ENCODE measurements at regions not wholly inside any gene's neighbourhood (a gene's known extent, or its start where the extent isn't known, plus 50 kb on each side); places are given as distances from the start of the nearest gene placed in this dataset.

DNA sequence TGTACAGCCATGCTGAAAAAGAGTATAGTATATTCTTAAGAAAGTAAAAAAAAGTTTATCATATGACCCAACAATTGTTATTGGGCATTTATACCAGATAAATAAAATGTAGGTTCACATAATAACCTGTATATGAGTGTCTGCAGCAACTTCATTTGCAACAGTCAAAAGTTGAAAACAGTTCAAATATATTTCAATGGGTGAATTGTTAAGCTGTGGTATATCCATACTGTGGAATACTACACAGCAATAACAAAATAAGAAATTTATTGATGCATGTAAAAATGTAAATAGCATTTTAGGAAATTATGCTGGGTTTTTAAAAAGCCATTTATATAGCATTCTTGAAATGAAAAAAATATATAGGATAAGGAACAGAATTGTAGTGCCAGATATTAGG is 1420.1 kb upstream of the ACO1 start:
- Mint-ChIP-seq H3K9me3 (peaks cover 7% of the 10 kb centered on the region), H3K4me3 (no peak overlapping the region), H3K27me3 (no peaks in the 10 kb centered on the region), H3K27ac (no peak overlapping the region), H3K36me3 (no peaks in the 10 kb centered on the region), H3K4me1 (ENCODE audit: low read depth in 2 of 2) (no peaks in the 10 kb centered on the region)
- DNase-seq (ENCODE audit: low spot score) (no peak), ATAC-seq (no peak)

GRCh38 chr9:30967476-30967875 is 1417.0 kb upstream of the ACO1 start:
- H3K27ac Mint-ChIP-seq = no peak overlapping the region
- ATAC-seq (no peak), DNase-seq (ENCODE audit: low spot score) (no peak)
- no peaks in the 10 kb centered on the region for H3K27me3 Mint-ChIP-seq
- H3K9me3 Mint-ChIP-seq = peaks cover 6% of the 10 kb centered on the region
- H3K4me1 Mint-ChIP-seq (ENCODE audit: low read depth in 2 of 2) = no peaks in the 10 kb centered on the region
- H3K4me3 Mint-ChIP-seq = no peak overlapping the region
- H3K36me3 Mint-ChIP-seq = no peaks in the 10 kb centered on the region

DNA sequence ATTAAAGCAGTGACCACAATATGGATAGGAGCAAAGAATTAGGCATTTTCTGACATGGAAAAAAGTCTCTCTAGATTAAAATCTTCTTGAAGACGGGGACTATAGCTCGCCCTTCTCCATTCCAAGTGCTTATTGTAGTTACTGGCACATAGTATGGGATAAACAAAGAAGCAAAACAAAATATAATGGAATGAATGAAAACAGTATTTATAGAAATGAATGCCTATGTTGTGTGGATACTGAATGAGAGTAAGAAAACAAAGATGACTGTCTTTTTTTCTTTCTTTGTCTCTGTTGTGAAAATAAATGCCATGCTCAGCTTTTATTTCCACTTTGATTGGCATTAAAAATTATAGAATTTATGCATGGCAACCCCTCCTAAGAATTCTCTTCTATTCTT is 1414.3 kb upstream of the ACO1 start:
- H3K36me3 Mint-ChIP-seq = no peaks in the 10 kb centered on the region

GRCh38 chr9:30970812-30971211 is 1413.6 kb upstream of the ACO1 start:
- ATAC-seq (no peak), DNase-seq (ENCODE audit: low spot score) (no peak)
- H3K9me3 Mint-ChIP-seq = peaks cover 16% of the 10 kb centered on the region
- no peak overlapping the region for H3K4me3 Mint-ChIP-seq
- no peaks in the 10 kb centered on the region for H3K4me1 Mint-ChIP-seq (ENCODE audit: low read depth in 2 of 2)
- no peaks in the 10 kb centered on the region for H3K36me3 Mint-ChIP-seq
- H3K27ac Mint-ChIP-seq = no peak overlapping the region
- no peaks in the 10 kb centered on the region for H3K27me3 Mint-ChIP-seq

More for the DNA sequence above, 1414.3 kb upstream of the ACO1 start:
- DNase-seq (ENCODE audit: low spot score) (no peak), ATAC-seq (no peak)
- no peak overlapping the region for H3K27ac Mint-ChIP-seq
- H3K27me3 Mint-ChIP-seq = no peaks in the 10 kb centered on the region
- peaks cover 13% of the 10 kb centered on the region for H3K9me3 Mint-ChIP-seq
- H3K4me1 Mint-ChIP-seq (ENCODE audit: low read depth in 2 of 2) = no peaks in the 10 kb centered on the region
- H3K4me3 Mint-ChIP-seq = no peak overlapping the region

DNA sequence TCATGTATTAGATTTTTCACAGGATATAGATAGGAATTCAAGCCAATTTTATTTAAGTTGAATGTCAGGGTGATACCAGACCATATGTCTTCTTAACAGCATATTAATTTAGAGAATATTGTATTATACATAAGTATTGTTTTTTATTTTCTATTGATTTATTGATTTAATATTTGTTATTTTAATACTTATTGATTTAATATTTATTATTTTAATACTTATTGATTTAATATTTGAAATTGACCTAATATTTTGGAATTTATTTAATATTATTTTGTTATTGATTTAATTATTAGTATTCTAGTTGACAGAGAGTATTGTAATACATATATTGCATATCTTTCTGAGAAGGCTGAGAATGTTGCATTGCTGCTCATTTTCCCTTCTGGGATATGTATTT is 1411.8 kb upstream of the ACO1 start:
- no peaks in the 10 kb centered on the region for H3K36me3 Mint-ChIP-seq
- H3K4me1 Mint-ChIP-seq (ENCODE audit: low read depth in 2 of 2) = no peaks in the 10 kb centered on the region
- no peak overlapping the region for H3K4me3 Mint-ChIP-seq
- DNase-seq (ENCODE audit: low spot score) (no peak), ATAC-seq (no peak)
- no peaks in the 10 kb centered on the region for H3K27me3 Mint-ChIP-seq
- peaks cover 20% of the 10 kb centered on the region for H3K9me3 Mint-ChIP-seq
- H3K27ac Mint-ChIP-seq = no peak overlapping the region

GRCh38 chr9:30977965-30978364 is 1406.5 kb upstream of the ACO1 start:
- Mint-ChIP-seq H3K9me3 (peaks cover 15% of the 10 kb centered on the region), H3K27ac (no peak overlapping the region), H3K4me1 (ENCODE audit: low read depth in 2 of 2) (no peaks in the 10 kb centered on the region), H3K27me3 (no peaks in the 10 kb centered on the region), H3K36me3 (peaks cover 8% of the 10 kb centered on the region), H3K4me3 (no peak overlapping the region)
- ATAC-seq = no peak
- no peak for DNase-seq (ENCODE audit: low spot score)

DNA sequence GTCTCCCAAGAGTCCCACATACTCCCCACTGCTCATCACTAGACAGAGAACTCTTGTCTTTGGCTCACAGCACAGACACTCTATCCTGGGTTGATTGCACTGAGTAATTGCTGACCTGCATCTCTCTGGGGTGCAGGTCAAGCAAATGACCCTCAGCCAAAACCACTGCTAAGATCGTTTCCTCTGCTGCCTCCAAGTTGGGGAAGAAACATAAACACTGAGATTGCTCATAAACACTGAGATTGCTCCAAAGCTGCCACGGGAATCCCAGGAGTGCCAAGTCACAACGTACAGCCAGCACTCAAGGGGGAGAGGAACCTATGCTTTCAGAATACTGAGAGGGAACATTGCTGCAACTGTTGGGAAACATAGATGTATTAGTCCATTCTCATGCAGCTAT is 1402.1 kb upstream of the ACO1 start:
- ATAC-seq (no peak), DNase-seq (ENCODE audit: low spot score) (no peak)
- Mint-ChIP-seq H3K27me3 (no peaks in the 10 kb centered on the region), H3K4me3 (no peak overlapping the region), H3K27ac (no peak overlapping the region), H3K36me3 (peaks cover 14% of the 10 kb centered on the region), H3K4me1 (ENCODE audit: low read depth in 2 of 2) (no peaks in the 10 kb centered on the region), H3K9me3 (peaks cover 17% of the 10 kb centered on the region)

DNA sequence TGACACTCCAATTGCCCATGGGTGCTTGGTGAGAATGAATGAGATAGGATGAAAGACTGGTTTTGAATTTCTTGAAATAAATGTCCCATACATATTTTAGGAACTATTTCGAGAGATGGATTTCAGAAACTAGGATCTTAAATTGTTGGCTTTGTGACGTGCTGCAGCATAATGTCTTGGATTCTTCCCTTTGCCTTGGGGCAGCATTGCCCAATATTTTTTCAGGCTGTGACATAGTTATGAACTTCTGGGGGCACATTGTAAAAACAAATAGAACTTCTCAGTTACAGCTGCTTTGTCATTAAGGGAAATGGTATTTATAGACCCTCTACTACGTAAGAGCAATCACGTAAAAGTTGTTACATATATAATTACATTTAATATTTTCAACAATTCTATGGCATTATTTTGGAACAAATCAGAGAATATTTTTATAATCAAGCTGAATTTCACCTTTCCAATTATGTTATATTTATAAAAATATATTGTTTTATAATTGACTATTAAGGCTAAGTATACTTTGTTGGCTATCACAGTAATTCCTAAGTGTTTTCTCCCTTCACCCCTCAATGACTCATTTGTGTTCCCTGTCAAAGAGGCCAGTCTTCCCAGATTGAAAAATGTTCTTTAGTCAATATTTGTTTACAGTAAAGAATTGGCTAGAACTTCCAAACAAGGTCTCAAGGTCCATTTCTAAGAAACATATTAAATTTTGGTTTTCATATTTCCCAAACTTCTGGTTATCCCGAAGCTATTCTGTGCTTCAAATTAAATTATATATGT is 1388.3 kb upstream of the ACO1 start:
- no peak for DNase-seq (ENCODE audit: low spot score)
- no peaks in the 10 kb centered on the region for H3K36me3 Mint-ChIP-seq
- no peaks in the 10 kb centered on the region for H3K27me3 Mint-ChIP-seq
- no peak for ATAC-seq
- no peak overlapping the region for H3K4me3 Mint-ChIP-seq
- H3K9me3 Mint-ChIP-seq = peaks cover 11% of the 10 kb centered on the region
- no peak overlapping the region for H3K27ac Mint-ChIP-seq
- no peaks in the 10 kb centered on the region for H3K4me1 Mint-ChIP-seq (ENCODE audit: low read depth in 2 of 2)

DNA sequence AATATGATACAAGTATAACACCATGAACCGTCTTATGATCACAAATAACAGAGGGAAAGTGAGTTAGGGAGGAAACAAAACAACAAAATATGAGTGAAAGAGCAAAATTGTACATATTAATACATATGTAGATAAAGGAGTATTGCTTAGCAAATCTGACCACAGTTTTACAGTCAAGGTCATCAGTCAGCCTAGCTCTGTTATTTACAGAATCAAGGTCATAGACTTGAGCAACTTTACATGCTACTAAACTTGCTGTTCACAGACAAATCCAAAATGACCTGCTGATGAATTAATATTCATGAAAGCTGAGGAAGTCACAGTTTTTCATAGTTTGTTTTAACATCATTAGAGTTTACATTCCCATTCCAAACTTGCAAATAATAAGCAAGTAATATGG is 1387.7 kb upstream of the ACO1 start:
- ATAC-seq = no peak
- no peaks in the 10 kb centered on the region for H3K4me1 Mint-ChIP-seq (ENCODE audit: low read depth in 2 of 2)
- peaks cover 3% of the 10 kb centered on the region for H3K36me3 Mint-ChIP-seq
- H3K27ac Mint-ChIP-seq = no peak overlapping the region
- H3K9me3 Mint-ChIP-seq = peaks cover 13% of the 10 kb centered on the region
- no peak for DNase-seq (ENCODE audit: low spot score)
- H3K27me3 Mint-ChIP-seq = no peaks in the 10 kb centered on the region
- no peak overlapping the region for H3K4me3 Mint-ChIP-seq

DNA sequence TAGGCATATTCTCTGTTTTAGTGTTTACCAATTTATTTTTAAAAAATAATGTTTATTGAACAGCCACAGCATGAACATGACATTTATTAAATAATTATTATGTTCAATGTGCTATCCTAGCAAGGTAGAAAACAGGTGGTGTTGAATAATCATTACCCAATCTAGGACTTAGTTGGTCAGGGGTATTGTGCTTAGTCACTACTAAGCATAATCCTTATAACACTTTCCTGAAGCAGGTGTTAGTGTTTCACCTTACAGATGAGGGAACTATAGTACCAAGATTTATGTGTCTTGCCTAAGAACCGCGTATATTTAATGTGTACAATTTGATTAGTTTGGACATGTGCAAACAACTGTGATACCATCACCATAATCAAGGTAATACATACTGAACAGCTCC is 1387.2 kb upstream of the ACO1 start:
- Mint-ChIP-seq H3K9me3 (peaks cover 14% of the 10 kb centered on the region), H3K36me3 (peaks cover 7% of the 10 kb centered on the region), H3K4me1 (ENCODE audit: low read depth in 2 of 2) (no peaks in the 10 kb centered on the region), H3K27ac (no peak overlapping the region), H3K27me3 (no peaks in the 10 kb centered on the region), H3K4me3 (no peak overlapping the region)
- ATAC-seq (no peak), DNase-seq (ENCODE audit: low spot score) (no peak)

DNA sequence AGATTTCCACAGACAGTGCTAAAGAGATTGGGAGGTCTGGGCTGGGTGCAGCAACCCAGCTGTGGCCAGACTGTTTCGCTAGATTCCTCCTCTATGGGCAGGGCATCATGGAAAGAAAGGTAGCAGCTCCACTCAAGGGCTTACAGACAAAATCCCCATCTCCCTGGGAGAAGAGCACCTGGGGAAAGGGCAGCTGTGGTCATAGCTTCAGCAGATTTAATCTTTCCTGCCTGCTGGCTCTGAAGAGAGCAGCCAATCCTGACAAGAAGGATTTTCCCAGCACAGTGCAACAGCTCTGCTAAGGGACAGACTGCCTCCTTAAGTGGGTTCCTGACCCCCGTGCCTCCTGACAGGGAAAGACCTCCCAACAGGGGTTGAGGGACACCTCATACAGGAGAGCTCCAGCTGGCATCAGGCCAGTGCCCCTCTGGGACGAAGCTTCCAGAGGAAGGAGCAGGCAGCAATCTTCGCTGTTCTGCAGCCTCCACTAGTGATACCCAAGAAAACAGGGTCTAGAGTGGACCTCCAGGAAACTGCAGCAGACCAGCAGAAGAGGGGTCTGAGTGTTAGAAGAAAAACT is 1379.3 kb upstream of the ACO1 start:
- ATAC-seq = no peak
- no peak overlapping the region for H3K4me3 Mint-ChIP-seq
- no peak overlapping the region for H3K27ac Mint-ChIP-seq

GRCh38 chr9:31013371-31013770 is 1371.1 kb upstream of the ACO1 start:
- no peaks in the 10 kb centered on the region for H3K27me3 Mint-ChIP-seq
- ATAC-seq (no peak), DNase-seq (ENCODE audit: low spot score) (no peak)
- H3K36me3 Mint-ChIP-seq = no peaks in the 10 kb centered on the region
- peaks cover 6% of the 10 kb centered on the region for H3K9me3 Mint-ChIP-seq
- H3K27ac Mint-ChIP-seq = no peak overlapping the region
- H3K4me3 Mint-ChIP-seq = no peak overlapping the region
- H3K4me1 Mint-ChIP-seq (ENCODE audit: low read depth in 2 of 2) = no peaks in the 10 kb centered on the region

More for the DNA sequence above, 1379.3 kb upstream of the ACO1 start:
- DNase-seq (ENCODE audit: low spot score) = no peak
- Mint-ChIP-seq H3K4me1 (ENCODE audit: low read depth in 2 of 2) (no peaks in the 10 kb centered on the region), H3K9me3 (peaks cover 19% of the 10 kb centered on the region), H3K36me3 (peaks cover 11% of the 10 kb centered on the region), H3K27me3 (no peaks in the 10 kb centered on the region)

DNA sequence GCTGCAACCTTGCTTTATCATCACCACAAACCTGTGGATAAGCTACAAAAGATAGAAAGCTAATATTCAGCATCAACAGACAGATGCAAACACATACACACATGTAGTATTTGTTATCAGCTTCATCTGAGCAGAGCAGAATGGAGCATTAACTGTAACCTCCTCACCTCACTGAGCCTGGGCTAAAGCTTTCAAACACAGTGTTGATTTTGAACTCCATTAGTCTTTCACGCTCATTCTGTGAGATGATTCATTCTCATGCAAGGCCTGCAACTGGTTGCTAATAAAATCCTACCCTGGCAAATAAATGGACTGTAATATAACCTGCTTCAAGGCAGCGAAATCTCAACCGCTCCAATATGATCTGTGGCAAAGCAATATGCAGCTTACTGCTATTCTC is 1360.6 kb upstream of the ACO1 start:
- Mint-ChIP-seq H3K4me1 (ENCODE audit: low read depth in 2 of 2) (no peaks in the 10 kb centered on the region), H3K4me3 (no peak overlapping the region), H3K9me3 (peaks cover 26% of the 10 kb centered on the region), H3K27ac (no peak overlapping the region), H3K27me3 (no peaks in the 10 kb centered on the region), H3K36me3 (no peaks in the 10 kb centered on the region)
- ATAC-seq (no peak), DNase-seq (ENCODE audit: low spot score) (no peak)

DNA sequence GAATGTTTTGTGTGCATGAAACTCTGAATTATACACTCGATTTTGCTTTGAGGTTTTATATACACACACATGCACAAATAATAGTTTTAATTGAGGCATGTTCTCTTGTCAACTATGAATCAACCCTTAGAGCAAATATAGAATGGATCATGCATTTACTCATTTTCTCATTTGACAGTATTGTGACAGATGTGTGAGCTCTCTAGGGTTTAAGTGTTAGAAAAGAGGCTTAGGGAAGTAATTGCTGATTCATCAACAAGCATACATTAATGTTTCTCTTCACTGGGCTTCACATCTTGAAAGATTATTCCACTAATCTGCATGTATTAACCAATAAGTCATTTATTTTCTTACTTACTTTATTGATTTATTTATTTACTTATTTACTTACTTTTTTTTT is 1356.8 kb upstream of the ACO1 start:
- H3K27ac Mint-ChIP-seq = no peak overlapping the region
- no peak for ATAC-seq

GRCh38 chr9:31028137-31028536 is 1356.3 kb upstream of the ACO1 start:
- H3K4me1 Mint-ChIP-seq (ENCODE audit: low read depth in 2 of 2) = no peaks in the 10 kb centered on the region
- DNase-seq (ENCODE audit: low spot score) (no peak), ATAC-seq (no peak)
- no peaks in the 10 kb centered on the region for H3K36me3 Mint-ChIP-seq
- no peak overlapping the region for H3K27ac Mint-ChIP-seq
- H3K9me3 Mint-ChIP-seq = peaks cover 4% of the 10 kb centered on the region
- no peak overlapping the region for H3K4me3 Mint-ChIP-seq
- H3K27me3 Mint-ChIP-seq = no peaks in the 10 kb centered on the region

More for the DNA sequence above, 1356.8 kb upstream of the ACO1 start:
- no peak for DNase-seq (ENCODE audit: low spot score)
- Mint-ChIP-seq H3K4me1 (ENCODE audit: low read depth in 2 of 2) (no peaks in the 10 kb centered on the region), H3K9me3 (peaks cover 7% of the 10 kb centered on the region), H3K36me3 (no peaks in the 10 kb centered on the region), H3K4me3 (no peak overlapping the region), H3K27me3 (no peaks in the 10 kb centered on the region)

Measured in natural killer cell treated with Interleukin-12 subunit alpha and Interleukin-12 subunit beta and Interleukin-15 and Interleukin-18, amount 100 ng/mL, for 72 hours (primary cell).